Esophagus squamous epithelium (tissue), 4 donors: ENCODE measurements at regions not wholly inside any gene's neighbourhood (a gene's known extent, or its start where the extent isn't known, plus 50 kb on each side); places are given as distances from the start of the nearest gene placed in this dataset.

Experiments
- POLR2A ChIP-seq, 4 donors: fragments of 450-650 bp; IDR thresholded peaks; one replicate each; pipeline ENCODE4 v1.6.1; 2017; ENCODE audit warnings: antibody characterized with exemption in 4 of 4, mild to moderate bottlenecking in 4 of 4, moderate library complexity in 3 of 4
- TF ChIP-seq, protein P1 (sequence below), 6 experiments: fragments of 450-650 bp in 4 of 6; fragments of 200-600 bp in 2 of 6; sonication (generic) in 2 of 6; IDR thresholded peaks; one replicate each; pipeline ENCODE4 v1.5.1; 2016 to 2019; ENCODE audit warnings: antibody characterized with exemption in 6 of 6, mild to moderate bottlenecking in 4 of 6, moderate library complexity in 4 of 6

DNA sequence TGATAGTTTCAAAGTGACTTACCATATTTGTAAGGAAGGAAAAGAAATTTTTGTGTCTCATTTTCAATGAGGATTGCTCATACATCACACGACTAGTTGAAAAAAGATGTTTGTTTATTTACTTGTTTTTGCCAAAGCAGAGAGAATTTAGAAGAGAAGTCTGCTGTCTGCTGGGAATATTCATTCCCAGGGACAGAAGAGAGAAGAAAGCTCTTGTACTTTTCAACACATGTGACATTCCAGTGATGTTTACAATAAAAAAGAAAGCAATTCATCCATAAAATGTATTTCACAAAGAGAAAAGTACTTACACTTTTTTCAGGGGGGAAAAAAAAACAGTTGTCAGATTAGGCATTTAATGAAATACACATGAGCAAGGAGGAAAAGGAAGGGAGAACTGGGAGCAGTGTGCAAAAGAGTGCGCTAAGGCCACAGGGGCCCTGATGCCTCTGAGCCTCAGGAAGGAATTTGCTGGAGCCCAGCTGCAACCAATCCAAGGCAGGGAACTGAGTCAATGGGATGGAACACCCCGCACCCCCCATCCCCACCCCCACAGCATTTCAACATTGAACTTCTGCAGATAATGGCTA, 115.0 kb downstream of the RPAP3 start:
- TF ChIP-seq, protein P1, sequence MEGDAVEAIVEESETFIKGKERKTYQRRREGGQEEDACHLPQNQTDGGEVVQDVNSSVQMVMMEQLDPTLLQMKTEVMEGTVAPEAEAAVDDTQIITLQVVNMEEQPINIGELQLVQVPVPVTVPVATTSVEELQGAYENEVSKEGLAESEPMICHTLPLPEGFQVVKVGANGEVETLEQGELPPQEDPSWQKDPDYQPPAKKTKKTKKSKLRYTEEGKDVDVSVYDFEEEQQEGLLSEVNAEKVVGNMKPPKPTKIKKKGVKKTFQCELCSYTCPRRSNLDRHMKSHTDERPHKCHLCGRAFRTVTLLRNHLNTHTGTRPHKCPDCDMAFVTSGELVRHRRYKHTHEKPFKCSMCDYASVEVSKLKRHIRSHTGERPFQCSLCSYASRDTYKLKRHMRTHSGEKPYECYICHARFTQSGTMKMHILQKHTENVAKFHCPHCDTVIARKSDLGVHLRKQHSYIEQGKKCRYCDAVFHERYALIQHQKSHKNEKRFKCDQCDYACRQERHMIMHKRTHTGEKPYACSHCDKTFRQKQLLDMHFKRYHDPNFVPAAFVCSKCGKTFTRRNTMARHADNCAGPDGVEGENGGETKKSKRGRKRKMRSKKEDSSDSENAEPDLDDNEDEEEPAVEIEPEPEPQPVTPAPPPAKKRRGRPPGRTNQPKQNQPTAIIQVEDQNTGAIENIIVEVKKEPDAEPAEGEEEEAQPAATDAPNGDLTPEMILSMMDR (IDR thresholded peaks at IDR 0.05): no peak
- no peak for TF ChIP-seq POLR2A (IDR thresholded peaks at IDR 0.05)
